ENCODE measurements at regions not wholly inside any gene's neighbourhood (a gene's known extent, or its start where the extent isn't known, plus 50 kb on each side); places are given as distances from the start of the nearest gene placed in this dataset.

GRCh38 chr5:125140855-125141254 lies 394.4 kb upstream of the ZNF608 start:
- no peak overlapping the region for H3K27ac ChIP-seq (ENCODE audit: extremely low read length, insufficient read depth, low read length)
- POLR2A ChIA-PET, result no interaction called here
- BruUV-seq (replicated peaks), result no TSS peak

DNA sequence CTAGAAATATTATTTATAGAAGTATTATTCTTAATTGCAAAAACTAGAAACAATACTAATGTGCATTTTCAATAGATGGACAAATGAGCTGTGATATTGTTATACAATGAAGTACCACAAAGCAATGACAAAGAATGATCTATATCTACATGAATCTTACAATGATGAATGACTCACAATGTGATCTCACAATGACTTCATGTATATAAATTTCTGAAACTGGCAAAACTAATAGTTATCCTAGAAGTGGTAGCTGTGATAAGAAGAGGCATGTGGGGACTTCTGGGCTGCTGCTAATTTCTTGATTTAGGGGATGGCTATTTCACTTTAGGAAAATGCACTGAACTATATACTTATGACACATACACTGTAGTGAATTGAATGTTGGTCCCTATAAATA lies 396.0 kb upstream of the ZNF608 start:
- Histone ChIP-seq H3K9me3 (ENCODE audit: low read length) (no peaks in the 10 kb centered on the region), H4K20me1 (ENCODE audit: insufficient read depth, low read length) (no peaks in the 10 kb centered on the region), H3K4me1 (ENCODE audit: insufficient read depth, low read length) (no peaks in the 10 kb centered on the region), H3K27me3 (ENCODE audit: control insufficient read depth in 1 of 2, insufficient read depth in 2 of 2, low read length in 2 of 2) (no peaks in the 10 kb centered on the region), H3K4me2 (ENCODE audit: low read depth, low read length) (no peak overlapping the region), H3K36me3 (replicated peaks in 1 of 2; ENCODE audit: control insufficient read depth in 1 of 2, insufficient read depth in 2 of 2, low read length in 2 of 2) (no peaks in the 10 kb centered on the region), H3K4me3 (replicated peaks in 1 of 3; ENCODE audit: insufficient read depth in 1 of 3, low read depth in 2 of 3, low read length in 3 of 3) (no peak overlapping the region), H3K9ac (ENCODE audit: insufficient read depth, low read depth, low read length) (no peak overlapping the region), H3K79me2 (ENCODE audit: insufficient read depth, low read length) (no peaks in the 10 kb centered on the region), H3K27ac (ENCODE audit: extremely low read length, insufficient read depth, low read length) (no peak overlapping the region), H2AFZ (ENCODE audit: low read length) (no peak overlapping the region)
- ATAC-seq (no peak), DNase-seq (ENCODE audit: low spot score) (no peak), FAIRE-seq (no peak)
- ChIA-PET CTCF (ENCODE audit: low intra/inter-chr PET ratio, low total read pairs) (no interaction called here), POLR2A (no interaction called here)
- in situ Hi-C loops (cut with HindIII; ENCODE audit: extremely low pct_ligation_motif_present, low pct_unique_long_range_greater_than_20kb) (no loop called here), intact Hi-C loops (cut with micrococcal nuclease; ENCODE audit: unreplicated experiment) (no loop called here)
- TF ChIP-seq, protein P1, sequence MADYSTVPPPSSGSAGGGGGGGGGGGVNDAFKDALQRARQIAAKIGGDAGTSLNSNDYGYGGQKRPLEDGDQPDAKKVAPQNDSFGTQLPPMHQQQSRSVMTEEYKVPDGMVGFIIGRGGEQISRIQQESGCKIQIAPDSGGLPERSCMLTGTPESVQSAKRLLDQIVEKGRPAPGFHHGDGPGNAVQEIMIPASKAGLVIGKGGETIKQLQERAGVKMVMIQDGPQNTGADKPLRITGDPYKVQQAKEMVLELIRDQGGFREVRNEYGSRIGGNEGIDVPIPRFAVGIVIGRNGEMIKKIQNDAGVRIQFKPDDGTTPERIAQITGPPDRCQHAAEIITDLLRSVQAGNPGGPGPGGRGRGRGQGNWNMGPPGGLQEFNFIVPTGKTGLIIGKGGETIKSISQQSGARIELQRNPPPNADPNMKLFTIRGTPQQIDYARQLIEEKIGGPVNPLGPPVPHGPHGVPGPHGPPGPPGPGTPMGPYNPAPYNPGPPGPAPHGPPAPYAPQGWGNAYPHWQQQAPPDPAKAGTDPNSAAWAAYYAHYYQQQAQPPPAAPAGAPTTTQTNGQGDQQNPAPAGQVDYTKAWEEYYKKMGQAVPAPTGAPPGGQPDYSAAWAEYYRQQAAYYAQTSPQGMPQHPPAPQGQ (CRISPR knock-in tag; IDR thresholded peaks at IDR 0.05; ENCODE audit: borderline replicate concordance), result no peak
- TF ChIP-seq SP4 (CRISPR knock-in tag; IDR thresholded peaks at IDR 0.05), result no peak
- no peak for TF ChIP-seq RFXANK (CRISPR knock-in tag; IDR thresholded peaks at IDR 0.05)
- no peak for TF ChIP-seq U2AF1 (optimal IDR thresholded peaks at IDR 0.05; ENCODE audit: low read depth, low read length)
- TF ChIP-seq KDM2A (CRISPR knock-in tag; IDR thresholded peaks at IDR 0.05; ENCODE audit: borderline replicate concordance, low read depth), result no peak
- BruUV-seq (replicated peaks), result no TSS peak

More at GRCh38 chr5:125140855-125141254, 394.4 kb upstream of the ZNF608 start:
- no peaks in the 10 kb centered on the region for H3K36me3 ChIP-seq (replicated peaks in 1 of 2; ENCODE audit: control insufficient read depth in 1 of 2, insufficient read depth in 2 of 2, low read length in 2 of 2)
- CTCF ChIA-PET (ENCODE audit: low intra/inter-chr PET ratio, low total read pairs), result no interaction called here
- no peak for ATAC-seq
- H2AFZ ChIP-seq (ENCODE audit: low read length), result no peak overlapping the region
- peak; percentile 9 for DNase-seq (ENCODE audit: low spot score)
- no peaks in the 10 kb centered on the region for H3K9me3 ChIP-seq (ENCODE audit: low read length)
- in situ Hi-C loops (cut with HindIII; ENCODE audit: extremely low pct_ligation_motif_present, low pct_unique_long_range_greater_than_20kb) (no loop called here), intact Hi-C loops (cut with micrococcal nuclease; ENCODE audit: unreplicated experiment) (no loop called here)
- no peak overlapping the region for H3K9ac ChIP-seq (ENCODE audit: insufficient read depth, low read depth, low read length)
- H3K27me3 ChIP-seq (ENCODE audit: control insufficient read depth in 1 of 2, insufficient read depth in 2 of 2, low read length in 2 of 2), result no peaks in the 10 kb centered on the region
- H4K20me1 ChIP-seq (ENCODE audit: insufficient read depth, low read length), result no peaks in the 10 kb centered on the region
- H3K4me1 ChIP-seq (ENCODE audit: insufficient read depth, low read length), result no peaks in the 10 kb centered on the region
- H3K79me2 ChIP-seq (ENCODE audit: insufficient read depth, low read length), result no peaks in the 10 kb centered on the region
- no peak for FAIRE-seq
- H3K4me2 ChIP-seq (ENCODE audit: low read depth, low read length), result no peak overlapping the region
- 0% methylated on average over 2 of the region's 2 CpGs for WGBS (ENCODE audit: low lambda C conversion rate)
- no peak overlapping the region for H3K4me3 ChIP-seq (replicated peaks in 1 of 3; ENCODE audit: insufficient read depth in 1 of 3, low read depth in 2 of 3, low read length in 3 of 3)
- no peak for TF ChIP-seq ZNF12 (CRISPR knock-in tag; IDR thresholded peaks at IDR 0.05)

Data from HepG2 (cell line).